Uterus (tissue), 2 donors: ENCODE measurements at regions not wholly inside any gene's neighbourhood (a gene's known extent, or its start where the extent isn't known, plus 50 kb on each side); places are given as distances from the start of the nearest gene placed in this dataset.

Experiments used
- CTCF ChIP-seq, 4 experiments: fragments of 200-600 bp in 2 of 4; fragments of 450-650 bp in 2 of 4; sonication (generic) in 2 of 4; IDR thresholded peaks; one replicate each; pipeline ENCODE4 v1.5.1; 2016 to 2019; ENCODE audit warnings: antibody characterized with exemption in 4 of 4, mild to moderate bottlenecking in 2 of 4, moderate library complexity in 1 of 4
- POLR2A ChIP-seq, 2 donors: fragments of 450-650 bp; IDR thresholded peaks; one replicate each; pipeline ENCODE4 v1.6.1; 2016; ENCODE audit warnings: antibody characterized with exemption in 2 of 2, mild to moderate bottlenecking in 1 of 2, moderate library complexity in 1 of 2

GRCh38 chr4:128542047-128542446 is 254.4 kb upstream of the PGRMC2 start:
- TF ChIP-seq CTCF (IDR thresholded peaks at IDR 0.05), result no peak
- TF ChIP-seq POLR2A (IDR thresholded peaks at IDR 0.05), result no peak
